ENCODE measurements at regions not wholly inside any gene's neighbourhood (a gene's known extent, or its start where the extent isn't known, plus 50 kb on each side); places are given as distances from the start of the nearest gene placed in this dataset.
"Not testable (repeated sequence)": the region's sequence is repeated elsewhere in the genome, so short reads cannot be mapped to it uniquely, and the experiment has no call there.

DNA sequence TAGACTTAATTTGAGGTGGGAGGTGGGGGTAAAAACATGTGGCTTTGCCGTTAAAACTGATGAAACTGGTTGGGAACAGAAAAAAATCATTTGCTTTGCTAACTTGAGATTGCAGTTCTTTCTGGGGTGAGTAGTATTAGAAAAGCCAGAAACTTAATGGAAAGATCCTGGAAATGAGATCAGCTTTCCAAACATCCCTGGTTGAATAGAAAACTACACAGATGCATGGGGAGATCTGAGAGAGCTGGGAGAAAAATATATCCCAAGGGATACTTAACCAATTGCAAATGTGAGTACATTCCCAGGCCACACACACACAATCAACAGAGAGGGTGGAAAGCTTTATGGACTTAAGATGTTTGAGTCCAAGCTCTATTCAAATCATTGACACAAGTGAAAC lies 222.3 kb downstream of the YTHDC2 start:
- DNase-seq: no peak
- intact Hi-C loops (cut with DNase I; ENCODE audit: low total_unique reads): no loop called here
- H3K9me3 ChIP-seq: no peaks in the 10 kb centered on the region

DNA sequence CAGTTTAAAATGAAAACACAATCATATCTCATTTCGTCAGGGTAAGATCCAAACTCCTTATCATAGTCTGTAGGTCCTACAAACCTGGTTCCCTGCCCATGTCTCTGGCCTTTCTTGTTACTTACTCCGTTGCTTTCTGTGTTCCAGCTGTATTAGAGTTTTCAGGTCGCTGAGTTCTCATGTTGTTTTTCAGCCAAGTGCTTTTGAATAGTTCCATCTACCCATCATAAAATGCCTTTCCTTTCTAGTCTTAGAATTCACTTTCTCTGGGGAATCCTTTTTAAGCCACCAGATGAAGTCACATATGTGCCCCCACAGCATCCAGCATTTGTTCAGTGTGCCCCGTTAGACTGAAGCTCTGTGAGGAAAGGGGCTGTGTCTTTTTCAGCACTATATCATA lies 228.7 kb downstream of the YTHDC2 start:
- no peak for DNase-seq
- WGBS, 2 donors: 43 to 47% methylated on average over 4 of the region's 4 CpGs
- intact Hi-C loops (cut with DNase I; ENCODE audit: low total_unique reads): no loop called here
- no peaks in the 10 kb centered on the region for H3K4me1 ChIP-seq
- no peaks in the 10 kb centered on the region for H3K9me3 ChIP-seq
- H3K36me3 ChIP-seq (ENCODE audit: low read depth, missing control alignments): no peaks in the 10 kb centered on the region
- H3K4me3 ChIP-seq: no peak overlapping the region
- no peaks in the 10 kb centered on the region for H3K27me3 ChIP-seq
- H3K27ac ChIP-seq: no peak overlapping the region
- TF ChIP-seq, protein P1, sequence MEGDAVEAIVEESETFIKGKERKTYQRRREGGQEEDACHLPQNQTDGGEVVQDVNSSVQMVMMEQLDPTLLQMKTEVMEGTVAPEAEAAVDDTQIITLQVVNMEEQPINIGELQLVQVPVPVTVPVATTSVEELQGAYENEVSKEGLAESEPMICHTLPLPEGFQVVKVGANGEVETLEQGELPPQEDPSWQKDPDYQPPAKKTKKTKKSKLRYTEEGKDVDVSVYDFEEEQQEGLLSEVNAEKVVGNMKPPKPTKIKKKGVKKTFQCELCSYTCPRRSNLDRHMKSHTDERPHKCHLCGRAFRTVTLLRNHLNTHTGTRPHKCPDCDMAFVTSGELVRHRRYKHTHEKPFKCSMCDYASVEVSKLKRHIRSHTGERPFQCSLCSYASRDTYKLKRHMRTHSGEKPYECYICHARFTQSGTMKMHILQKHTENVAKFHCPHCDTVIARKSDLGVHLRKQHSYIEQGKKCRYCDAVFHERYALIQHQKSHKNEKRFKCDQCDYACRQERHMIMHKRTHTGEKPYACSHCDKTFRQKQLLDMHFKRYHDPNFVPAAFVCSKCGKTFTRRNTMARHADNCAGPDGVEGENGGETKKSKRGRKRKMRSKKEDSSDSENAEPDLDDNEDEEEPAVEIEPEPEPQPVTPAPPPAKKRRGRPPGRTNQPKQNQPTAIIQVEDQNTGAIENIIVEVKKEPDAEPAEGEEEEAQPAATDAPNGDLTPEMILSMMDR (IDR thresholded peaks at IDR 0.05): no peak
- no peak for TF ChIP-seq POLR2A (IDR thresholded peaks at IDR 0.05)

More for the DNA sequence above, 222.3 kb downstream of the YTHDC2 start:
- Histone ChIP-seq H3K36me3 (ENCODE audit: low read depth, missing control alignments) (no peaks in the 10 kb centered on the region), H3K4me1 (no peaks in the 10 kb centered on the region), H3K27ac (no peak overlapping the region), H3K4me3 (no peak overlapping the region), H3K27me3 (no peaks in the 10 kb centered on the region)
- 68 to 80% methylated on average over 1 of the region's 1 CpG for WGBS, 2 donors
- TF ChIP-seq POLR2A (IDR thresholded peaks at IDR 0.05): no peak

DNA sequence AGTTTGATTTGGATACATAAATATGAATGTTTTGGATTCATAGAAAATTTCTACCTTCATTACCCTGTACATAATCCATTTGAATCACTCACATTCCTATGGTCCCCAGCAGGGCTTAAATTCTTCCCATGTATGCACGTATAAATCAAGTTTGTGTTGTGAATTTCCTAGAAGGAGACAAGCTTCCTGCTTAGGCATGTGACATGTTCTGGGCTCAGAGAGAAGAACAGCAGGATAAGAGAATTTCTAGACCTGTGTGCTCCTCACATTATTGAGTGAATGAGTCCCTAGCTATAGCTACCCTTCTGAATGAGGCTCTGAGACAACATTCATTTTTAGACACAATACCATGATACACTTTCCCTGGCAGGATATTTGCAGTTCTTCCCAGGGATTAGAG lies 229.1 kb downstream of the YTHDC2 start:
- Histone ChIP-seq H3K4me3 (no peak overlapping the region), H3K9me3 (no peaks in the 10 kb centered on the region), H3K36me3 (ENCODE audit: low read depth, missing control alignments) (no peaks in the 10 kb centered on the region), H3K27me3 (no peaks in the 10 kb centered on the region), H3K27ac (no peak overlapping the region), H3K4me1 (no peaks in the 10 kb centered on the region)
- DNase-seq: no peak
- TF ChIP-seq, protein P1 (IDR thresholded peaks at IDR 0.05): no peak
- no peak for TF ChIP-seq POLR2A (IDR thresholded peaks at IDR 0.05)
- 3 to 89% methylated on average over 1 of the region's 1 CpG for WGBS, 2 donors
- intact Hi-C loops (cut with DNase I; ENCODE audit: low total_unique reads): no loop called here

DNA sequence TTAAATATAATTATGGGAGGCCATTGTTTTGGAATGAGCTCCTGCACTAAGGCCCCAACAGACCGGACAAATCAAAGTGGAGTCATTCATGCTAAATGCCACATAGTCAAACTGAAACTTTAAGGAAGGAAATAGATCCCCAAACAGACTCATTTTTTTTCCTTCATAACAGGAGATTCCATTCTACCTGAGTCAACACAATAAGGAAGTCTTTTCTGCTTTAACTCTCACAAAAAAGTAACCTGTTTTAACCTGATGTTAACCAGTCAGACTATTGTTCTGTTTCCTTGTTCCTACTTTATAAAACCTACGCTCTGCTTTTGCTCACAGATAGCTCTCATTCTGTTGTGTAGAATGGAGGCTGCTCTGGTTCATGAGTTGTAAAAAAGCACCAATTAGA lies 234.9 kb downstream of the YTHDC2 start:
- TF ChIP-seq, protein P1 (IDR thresholded peaks at IDR 0.05): no peak
- no peak for TF ChIP-seq POLR2A (IDR thresholded peaks at IDR 0.05)
- H3K27me3 ChIP-seq: no peaks in the 10 kb centered on the region
- no peaks in the 10 kb centered on the region for H3K4me1 ChIP-seq
- H3K9me3 ChIP-seq: no peaks in the 10 kb centered on the region
- H3K36me3 ChIP-seq (ENCODE audit: low read depth, missing control alignments): no peaks in the 10 kb centered on the region
- intact Hi-C loops (cut with DNase I; ENCODE audit: low total_unique reads): no loop called here
- H3K4me3 ChIP-seq: no peak overlapping the region
- no peak for DNase-seq
- WGBS, 2 donors: 81 to 89% methylated on average over 2 of the region's 2 CpGs
- H3K27ac ChIP-seq: no peak overlapping the region

DNA sequence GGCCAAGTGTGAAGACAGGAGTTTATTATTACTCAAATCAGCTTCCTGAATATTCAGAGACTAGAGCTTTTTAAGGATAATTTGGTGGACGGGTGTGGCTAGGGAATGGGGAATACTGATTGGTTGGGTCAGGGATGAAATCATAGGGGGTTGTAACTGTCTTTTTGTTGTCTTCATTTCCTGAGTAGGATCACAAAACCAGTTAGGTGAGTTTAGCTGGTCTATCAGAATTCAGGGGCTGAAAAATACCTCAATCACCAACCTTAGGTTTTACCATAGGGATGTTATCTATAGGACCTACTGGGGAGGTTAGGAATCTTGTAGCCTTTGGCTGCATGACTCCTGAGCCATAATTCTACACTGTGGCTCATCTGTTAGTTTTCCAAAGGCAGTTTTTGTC lies 235.8 kb downstream of the YTHDC2 start:
- Histone ChIP-seq H3K36me3 (ENCODE audit: low read depth, missing control alignments) (no peaks in the 10 kb centered on the region), H3K4me3 (no peak overlapping the region), H3K4me1 (no peaks in the 10 kb centered on the region), H3K27me3 (no peaks in the 10 kb centered on the region), H3K27ac (no peak overlapping the region), H3K9me3 (no peaks in the 10 kb centered on the region)
- intact Hi-C loops (cut with DNase I; ENCODE audit: low total_unique reads): no loop called here
- WGBS, 2 donors: 87 to 90% methylated on average over 1 of the region's 1 CpG
- no peak for DNase-seq
- TF ChIP-seq, protein P1 (IDR thresholded peaks at IDR 0.05): no peak
- TF ChIP-seq POLR2A (IDR thresholded peaks at IDR 0.05): no peak

DNA sequence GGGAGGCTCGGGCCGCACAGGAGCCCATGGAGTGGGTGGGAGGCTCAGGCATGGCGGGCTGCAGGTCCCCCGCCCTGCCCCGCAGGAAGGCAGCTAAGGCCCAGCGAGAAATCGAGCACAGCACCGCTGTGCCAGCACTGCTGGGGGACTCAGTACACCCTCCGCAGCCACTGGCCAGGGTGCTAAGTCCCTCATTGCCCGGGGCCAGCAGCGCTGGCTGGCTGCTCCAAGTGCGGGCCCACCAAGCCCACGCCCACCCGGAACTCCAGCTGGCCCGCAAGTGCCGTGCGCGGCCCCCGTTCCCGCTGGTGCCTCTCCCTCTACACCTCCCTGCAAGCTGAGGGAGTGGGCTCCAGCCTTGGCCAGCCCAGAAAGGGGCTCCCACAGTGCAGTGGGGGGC lies 239.7 kb downstream of the YTHDC2 start:
- H3K27ac ChIP-seq; DNase-seq; intact Hi-C loops (cut with DNase I; ENCODE audit: low total_unique reads); H3K36me3 ChIP-seq (ENCODE audit: low read depth, missing control alignments); H3K9me3 ChIP-seq; H3K4me1 ChIP-seq; H3K27me3 ChIP-seq: not testable (repeated sequence)
- WGBS, 2 donors: 65% methylated on average over 19 of the region's 20 CpGs; no CpG with 5 or more reads in 1 of the 2 donors
- H3K4me3 ChIP-seq: peak overlapping the region; percentile 5 to 10
